MM.1S (cell line): ENCODE measurements at regions not wholly inside any gene's neighbourhood (a gene's known extent, or its start where the extent isn't known, plus 50 kb on each side); places are given as distances from the start of the nearest gene placed in this dataset.

ENCODE experiments used
- DNase-seq: peaks from one replicate; pipeline ENCODE4 v3.0.0-alpha.2; 2015
- H2AFZ ChIP-seq: fragments of 300-600 bp; sonication (generic); 2 replicates; pipeline ENCODE4 v1.6.0; 2016; ENCODE audit warnings: antibody characterized with exemption, low read length
- H3F3A ChIP-seq: fragments of 300-600 bp; sonication (generic); 2 replicates; pipeline ENCODE4 v1.6.1; 2016; ENCODE audit warnings: mild to moderate bottlenecking, antibody characterized with exemption, low read length, moderate library complexity, mixed read lengths; ENCODE audit not compliant: insufficient read depth
- H3K27ac ChIP-seq: fragments of 300-600 bp; sonication (generic); 2 replicates; pipeline ENCODE4 v1.5.1; 2016; ENCODE audit warnings: mild to moderate bottlenecking, low read length
- H3K27me3 ChIP-seq: fragments of 300-600 bp; sonication (generic); replicated peaks from 2 replicates; pipeline ENCODE4 v1.6.0; 2016; ENCODE audit warnings: low read length; ENCODE audit not compliant: insufficient read depth
- H3K36me3 ChIP-seq: fragments of 300-600 bp; sonication (generic); replicated peaks from 2 replicates; pipeline ENCODE4 v1.6.1; 2016; ENCODE audit warnings: mild to moderate bottlenecking, low read length, mixed read lengths; ENCODE audit not compliant: insufficient read depth
- H3K4me1 ChIP-seq: fragments of 300-600 bp; sonication (generic); 2 replicates; pipeline ENCODE4 v1.6.1; 2016; ENCODE audit warnings: low read length, mixed read lengths
- H3K4me2 ChIP-seq: fragments of 300-600 bp; sonication (generic); 2 replicates; pipeline ENCODE4 v1.6.0; 2016; ENCODE audit warnings: low read depth, low read length
- H3K4me3 ChIP-seq: fragments of 300-600 bp; sonication (generic); 2 replicates; pipeline ENCODE4 v1.5.1; 2016; ENCODE audit warnings: low read length, mixed read lengths
- H3K79me2 ChIP-seq: fragments of 300-600 bp; sonication (generic); 2 replicates; pipeline ENCODE4 v1.6.1; 2016; ENCODE audit warnings: mixed run types, low read length, mixed read lengths
- H3K9ac ChIP-seq: fragments of 300-600 bp; sonication (generic); 2 replicates; pipeline ENCODE4 v1.6.1; 2016; ENCODE audit warnings: low read length, mixed read lengths
- H3K9me2 ChIP-seq: fragments of 300-600 bp; sonication (generic); replicated peaks from 2 replicates; pipeline ENCODE4 v1.6.1; 2016; ENCODE audit warnings: mild to moderate bottlenecking, low read length, mixed read lengths; ENCODE audit not compliant: insufficient read depth
- H3K9me3 ChIP-seq: fragments of 300-600 bp; sonication (generic); replicated peaks from 2 replicates; pipeline ENCODE4 v1.6.1; 2016; ENCODE audit warnings: mild to moderate bottlenecking, low read length, mixed read lengths; ENCODE audit not compliant: insufficient read depth
- H4K20me1 ChIP-seq: fragments of 300-600 bp; sonication (generic); 2 replicates; pipeline ENCODE4 v1.6.1; 2016; ENCODE audit warnings: mild to moderate bottlenecking, low read length, moderate library complexity, mixed read lengths; ENCODE audit not compliant: insufficient read depth
- EZH2 ChIP-seq: fragments of 300-600 bp; sonication (generic); optimal IDR thresholded peaks from 2 replicates; pipeline ENCODE3; 2017; ENCODE audit warnings: low read depth, mild to moderate bottlenecking, antibody characterized with exemption, low read length, mixed read lengths
- EZH2phosphoT487 ChIP-seq: fragments of 300-600 bp; sonication (generic); IDR thresholded peaks from 2 replicates; pipeline ENCODE4 v1.6.1; 2018; ENCODE audit warnings: antibody characterized with exemption, low read length
- TF ChIP-seq, protein P1 (sequence below): fragments of 300-600 bp; sonication (generic); IDR thresholded peaks from 2 replicates; pipeline ENCODE4 v1.5.1; 2016; ENCODE audit warnings: antibody characterized with exemption, low read length, mixed read lengths

DNA sequence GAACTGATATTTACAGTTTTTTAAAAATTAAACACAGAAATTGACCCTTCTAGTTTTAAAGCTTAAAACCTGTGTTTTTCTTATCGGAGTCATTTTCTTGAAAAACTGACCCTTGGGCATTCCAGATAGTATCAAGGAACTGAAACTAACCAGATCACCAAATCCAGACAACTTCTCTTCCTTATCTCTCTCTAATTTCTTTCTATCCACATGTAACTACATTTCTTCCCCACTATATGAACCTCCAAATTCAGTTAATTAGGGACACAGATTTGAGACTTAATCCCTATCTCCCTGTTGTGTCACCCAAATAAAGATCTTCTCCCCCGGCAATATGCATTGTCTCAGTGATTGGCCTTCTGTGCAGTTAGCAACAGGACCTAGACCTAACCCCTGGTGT lies 1643.0 kb upstream of the CDH6 start:
- H2AFZ ChIP-seq, result no peak overlapping the region
- no peak overlapping the region for H3K4me3 ChIP-seq
- DNase-seq, result no peak
- TF ChIP-seq, protein P1, sequence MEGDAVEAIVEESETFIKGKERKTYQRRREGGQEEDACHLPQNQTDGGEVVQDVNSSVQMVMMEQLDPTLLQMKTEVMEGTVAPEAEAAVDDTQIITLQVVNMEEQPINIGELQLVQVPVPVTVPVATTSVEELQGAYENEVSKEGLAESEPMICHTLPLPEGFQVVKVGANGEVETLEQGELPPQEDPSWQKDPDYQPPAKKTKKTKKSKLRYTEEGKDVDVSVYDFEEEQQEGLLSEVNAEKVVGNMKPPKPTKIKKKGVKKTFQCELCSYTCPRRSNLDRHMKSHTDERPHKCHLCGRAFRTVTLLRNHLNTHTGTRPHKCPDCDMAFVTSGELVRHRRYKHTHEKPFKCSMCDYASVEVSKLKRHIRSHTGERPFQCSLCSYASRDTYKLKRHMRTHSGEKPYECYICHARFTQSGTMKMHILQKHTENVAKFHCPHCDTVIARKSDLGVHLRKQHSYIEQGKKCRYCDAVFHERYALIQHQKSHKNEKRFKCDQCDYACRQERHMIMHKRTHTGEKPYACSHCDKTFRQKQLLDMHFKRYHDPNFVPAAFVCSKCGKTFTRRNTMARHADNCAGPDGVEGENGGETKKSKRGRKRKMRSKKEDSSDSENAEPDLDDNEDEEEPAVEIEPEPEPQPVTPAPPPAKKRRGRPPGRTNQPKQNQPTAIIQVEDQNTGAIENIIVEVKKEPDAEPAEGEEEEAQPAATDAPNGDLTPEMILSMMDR, result no peak
- TF ChIP-seq EZH2phosphoT487 (no peak), EZH2 (no peak)
- no peaks in the 10 kb centered on the region for H3K36me3 ChIP-seq
- no peak overlapping the region for H3K4me2 ChIP-seq
- H3K27me3 ChIP-seq, result no peaks in the 10 kb centered on the region
- H3K4me1 ChIP-seq, result no peaks in the 10 kb centered on the region
- no peaks in the 10 kb centered on the region for H3K9me2 ChIP-seq
- no peaks in the 10 kb centered on the region for H3K79me2 ChIP-seq
- no peaks in the 10 kb centered on the region for H4K20me1 ChIP-seq
- no peaks in the 10 kb centered on the region for H3K9me3 ChIP-seq
- no peak overlapping the region for H3K9ac ChIP-seq
- no peak overlapping the region for H3K27ac ChIP-seq
- H3F3A ChIP-seq, result no peaks in the 10 kb centered on the region

GRCh38 chr5:29548262-29548661 lies 1645.2 kb upstream of the CDH6 start:
- no peak overlapping the region for H3K4me2 ChIP-seq
- no peaks in the 10 kb centered on the region for H3K4me1 ChIP-seq
- H3K4me3 ChIP-seq, result no peak overlapping the region
- H3K9me3 ChIP-seq, result no peaks in the 10 kb centered on the region
- TF ChIP-seq EZH2phosphoT487 (no peak), EZH2 (no peak)
- TF ChIP-seq, protein P1, result no peak
- H3K9ac ChIP-seq, result no peak overlapping the region
- H3K36me3 ChIP-seq, result no peaks in the 10 kb centered on the region
- no peaks in the 10 kb centered on the region for H3K79me2 ChIP-seq
- H2AFZ ChIP-seq, result no peak overlapping the region
- no peaks in the 10 kb centered on the region for H3K9me2 ChIP-seq
- no peak overlapping the region for H3K27ac ChIP-seq
- no peaks in the 10 kb centered on the region for H4K20me1 ChIP-seq
- DNase-seq, result no peak
- no peaks in the 10 kb centered on the region for H3K27me3 ChIP-seq
- no peaks in the 10 kb centered on the region for H3F3A ChIP-seq

- H2AFZ ChIP-seq, result no peak overlapping the region
- H3K27ac ChIP-seq, result no peak overlapping the region
- H3K79me2 ChIP-seq, result no peaks in the 10 kb centered on the region
- TF ChIP-seq EZH2, result no peak
- no peaks in the 10 kb centered on the region for H3F3A ChIP-seq
- DNase-seq, result peak; percentile 53
- no peaks in the 10 kb centered on the region for H3K4me1 ChIP-seq
- H3K9me2 ChIP-seq, result no peaks in the 10 kb centered on the region
- no peak overlapping the region for H3K4me3 ChIP-seq
- no peak overlapping the region for H3K9ac ChIP-seq
- no peaks in the 10 kb centered on the region for H3K27me3 ChIP-seq
- H3K36me3 ChIP-seq, result no peaks in the 10 kb centered on the region
- no peaks in the 10 kb centered on the region for H4K20me1 ChIP-seq
- H3K9me3 ChIP-seq, result no peaks in the 10 kb centered on the region
- H3K4me2 ChIP-seq, result peak overlapping the region; percentile 25; the same call in 1 of the 2 replicates
These were observed 1646.1 kb upstream of the CDH6 start for GRCh38 chr5:29547236-29547865.

DNA sequence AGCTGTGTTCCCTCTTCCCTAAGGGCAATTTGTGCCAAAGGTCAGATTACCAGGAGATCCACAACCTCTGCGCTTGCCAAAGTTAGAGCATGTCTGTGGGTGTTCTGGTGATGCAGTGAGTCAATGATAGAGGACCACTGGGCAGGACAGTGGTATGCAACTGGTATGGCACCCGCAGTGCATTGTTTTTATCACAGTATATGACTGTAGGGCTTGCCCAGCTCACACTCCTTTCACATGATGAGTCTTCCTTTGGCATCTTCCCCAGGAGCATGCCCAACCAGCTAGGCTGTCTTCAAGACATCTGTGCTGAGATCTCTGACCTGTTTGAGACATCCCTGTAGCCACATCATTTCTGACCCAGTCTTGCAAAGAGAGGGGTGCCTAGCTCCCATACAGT lies 1650.0 kb upstream of the CDH6 start:
- no peak for TF ChIP-seq EZH2phosphoT487
- TF ChIP-seq EZH2, result no peak
- TF ChIP-seq, protein P1, result no peak
- no peak overlapping the region for H3K27ac ChIP-seq
- H3K9me3 ChIP-seq, result no peaks in the 10 kb centered on the region
- no peaks in the 10 kb centered on the region for H3K9me2 ChIP-seq
- H4K20me1 ChIP-seq, result no peaks in the 10 kb centered on the region
- no peak overlapping the region for H2AFZ ChIP-seq
- no peak overlapping the region for H3K9ac ChIP-seq
- no peaks in the 10 kb centered on the region for H3K36me3 ChIP-seq
- H3K4me1 ChIP-seq, result no peaks in the 10 kb centered on the region
- H3K79me2 ChIP-seq, result no peaks in the 10 kb centered on the region
- no peak overlapping the region for H3K4me2 ChIP-seq
- no peak for DNase-seq
- H3K4me3 ChIP-seq, result no peak overlapping the region
- H3K27me3 ChIP-seq, result no peaks in the 10 kb centered on the region
- H3F3A ChIP-seq, result no peaks in the 10 kb centered on the region
